Right atrium auricular region (tissue), 2 donors: ENCODE measurements at regions not wholly inside any gene's neighbourhood (a gene's known extent, or its start where the extent isn't known, plus 50 kb on each side); places are given as distances from the start of the nearest gene placed in this dataset.

Source experiments
- DNase-seq: peaks from one replicate; pipeline ENCODE4 v3.0.0-alpha.2; 2019; ENCODE audit warnings: low spot score
- H3K27ac ChIP-seq, 2 donors: fragments of 200-600 bp; sonication (generic); 1 replicate in 1 of 2; 2 replicates in 1 of 2; pipeline ENCODE4 v1.5.1; 2016 to 2019
- H3K27me3 ChIP-seq, 2 donors: fragments of 200-600 bp; sonication (generic); one replicate each; pipeline versions ENCODE4 v1.5.1 to v1.6.0; 2017 to 2019
- H3K36me3 ChIP-seq: fragments of 200-600 bp; sonication (generic); one replicate; pipeline ENCODE4 v1.5.1; 2016
- H3K4me1 ChIP-seq, 2 donors: fragments of 200-600 bp; sonication (generic); one replicate each; pipeline versions ENCODE4 v1.5.1 to v1.6.0; 2017 to 2019
- H3K4me3 ChIP-seq, 2 donors: fragments of 200-600 bp; sonication (generic); 1 replicate in 1 of 2; 2 replicates in 1 of 2; pipeline ENCODE4 v1.5.1; 2017 to 2019; ENCODE audit warnings: mild to moderate bottlenecking in 1 of 2, moderate library complexity in 1 of 2
- H3K9me3 ChIP-seq, 2 donors: fragments of 200-600 bp; sonication (generic); one replicate each; pipeline ENCODE4 v1.5.1; 2019
- CTCF ChIP-seq, 2 donors: fragments of 200-600 bp; sonication (generic); IDR thresholded peaks; one replicate each; pipeline ENCODE4 v1.5.1; 2019; ENCODE audit warnings: antibody characterized with exemption in 2 of 2

GRCh38 chr4:130266814-130267213 is 1170.9 kb downstream of the C4orf33 start:
- Histone ChIP-seq H3K9me3 (no peaks in the 10 kb centered on the region), H3K4me1 (no peaks in the 10 kb centered on the region), H3K4me3 (no peak overlapping the region), H3K27ac (no peak overlapping the region), H3K27me3 (no peaks in the 10 kb centered on the region), H3K36me3 (no peaks in the 10 kb centered on the region)
- DNase-seq = no peak
- TF ChIP-seq CTCF (IDR thresholded peaks at IDR 0.05) = no peak

- Histone ChIP-seq H3K9me3 (no peaks in the 10 kb centered on the region), H3K4me1 (no peaks in the 10 kb centered on the region), H3K36me3 (no peaks in the 10 kb centered on the region), H3K27me3 (no peaks in the 10 kb centered on the region), H3K27ac (no peak overlapping the region), H3K4me3 (no peak overlapping the region)
- no peak for DNase-seq
- no peak for TF ChIP-seq CTCF (IDR thresholded peaks at IDR 0.05)
These were observed 1192.6 kb downstream of the C4orf33 start for GRCh38 chr4:130288576-130288975.

DNA sequence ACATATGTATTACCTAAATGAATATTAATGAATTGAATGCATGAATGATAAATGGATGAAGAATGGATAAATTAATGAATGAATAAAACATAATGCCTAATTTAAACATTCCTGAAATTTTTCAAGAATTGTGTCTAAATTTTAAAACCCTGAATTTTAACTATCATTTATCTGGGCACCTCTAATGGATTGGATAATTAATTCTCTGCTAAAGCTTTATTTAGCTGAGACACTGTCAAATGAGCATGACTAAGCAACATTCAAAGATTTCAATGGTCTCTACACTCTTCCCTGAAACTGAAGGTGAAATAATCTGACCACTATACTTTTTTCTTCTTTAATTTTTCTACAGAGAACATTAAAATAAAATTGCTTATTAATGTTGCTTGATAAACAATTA is 1197.7 kb downstream of the C4orf33 start:
- H3K4me3 ChIP-seq = no peak overlapping the region
- DNase-seq = no peak

GRCh38 chr4:130296448-130296847 is 1200.5 kb downstream of the C4orf33 start:
- Histone ChIP-seq H3K27ac (no peak overlapping the region), H3K4me1 (no peaks in the 10 kb centered on the region)

More for the DNA sequence above, 1197.7 kb downstream of the C4orf33 start:
- Histone ChIP-seq H3K4me1 (no peaks in the 10 kb centered on the region), H3K9me3 (no peaks in the 10 kb centered on the region), H3K36me3 (no peaks in the 10 kb centered on the region), H3K27ac (no peak overlapping the region), H3K27me3 (no peaks in the 10 kb centered on the region)
- no peak for TF ChIP-seq CTCF (IDR thresholded peaks at IDR 0.05)

DNA sequence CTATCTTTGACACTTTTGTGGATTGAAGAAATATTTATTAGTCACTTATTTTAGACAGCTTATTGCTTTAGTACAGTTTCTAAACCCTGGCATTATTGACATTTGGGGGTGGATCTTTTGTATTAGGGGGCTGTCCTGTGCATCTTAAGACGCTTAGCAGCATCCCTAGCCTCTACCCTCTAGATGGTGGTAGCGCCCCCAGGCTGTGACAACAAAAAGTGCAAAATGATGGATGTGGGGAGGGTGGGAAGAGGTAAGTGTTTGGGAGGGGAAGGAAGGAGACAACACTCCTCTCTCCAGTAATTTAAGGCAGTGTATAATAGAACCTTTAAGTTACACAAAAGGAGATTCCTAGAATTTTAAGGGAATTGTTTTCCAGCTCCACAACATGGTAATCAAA is 1210.6 kb downstream of the C4orf33 start:
- Histone ChIP-seq H3K27me3 (no peaks in the 10 kb centered on the region), H3K36me3 (no peaks in the 10 kb centered on the region), H3K27ac (no peak overlapping the region), H3K4me3 (no peak overlapping the region), H3K9me3 (no peaks in the 10 kb centered on the region), H3K4me1 (no peaks in the 10 kb centered on the region)
- no peak for DNase-seq
- no peak for TF ChIP-seq CTCF (IDR thresholded peaks at IDR 0.05)

More at GRCh38 chr4:130296448-130296847, 1200.5 kb downstream of the C4orf33 start:
- no peaks in the 10 kb centered on the region for H3K9me3 ChIP-seq
- no peak for DNase-seq
- no peak for TF ChIP-seq CTCF (IDR thresholded peaks at IDR 0.05)
- no peaks in the 10 kb centered on the region for H3K27me3 ChIP-seq
- H3K36me3 ChIP-seq = no peaks in the 10 kb centered on the region
- no peak overlapping the region for H3K4me3 ChIP-seq

GRCh38 chr4:130309221-130309620 is 1213.3 kb downstream of the C4orf33 start:
- H3K36me3 ChIP-seq = no peaks in the 10 kb centered on the region
- no peaks in the 10 kb centered on the region for H3K27me3 ChIP-seq
- no peak for TF ChIP-seq CTCF (IDR thresholded peaks at IDR 0.05)
- H3K4me1 ChIP-seq = no peaks in the 10 kb centered on the region
- DNase-seq = no peak
- no peak overlapping the region for H3K27ac ChIP-seq
- H3K9me3 ChIP-seq = no peaks in the 10 kb centered on the region
- H3K4me3 ChIP-seq = no peak overlapping the region
